H1 (cell line): ENCODE measurements at regions not wholly inside any gene's neighbourhood (a gene's known extent, or its start where the extent isn't known, plus 50 kb on each side); places are given as distances from the start of the nearest gene placed in this dataset.
A peak's percentile ranks its signal among the peaks of the same experiment; 100 is the strongest.

Experiments used
- BCL11A ChIP-seq, 2 experiments: IDR thresholded peaks; one replicate each; pipeline ENCODE4 v1.6.1; 2011; ENCODE audit warnings: low read depth in 2 of 2, low read length in 2 of 2, mild to moderate bottlenecking in 2 of 2
- GABPA ChIP-seq: IDR thresholded peaks from 2 replicates; pipeline ENCODE4 v1.6.1; 2011; ENCODE audit warnings: mild to moderate bottlenecking, low read length, moderate library complexity, borderline replicate concordance; ENCODE audit not compliant: insufficient read depth
- RAD21 ChIP-seq, 2 experiments: IDR thresholded peaks in 1 of 2; conservative IDR thresholded peaks in 1 of 2; 2 replicates each; pipeline ENCODE4 v1.6.1; 2011; ENCODE audit warnings: low read depth in 2 of 2, low read length in 2 of 2, improper control_type of control experiment in 1 of 2, inconsistent platforms in 1 of 2, mild to moderate bottlenecking in 1 of 2, moderate library complexity in 1 of 2

- TF ChIP-seq BCL11A (IDR thresholded peaks at IDR 0.05; ENCODE audit: low read depth in 2 of 2, low read length in 2 of 2) = peak in 1 of 2 experiments; percentile 52
- no peak for TF ChIP-seq GABPA
- peak; percentile 9 to 14; a peak in 1 of 4 replicates for TF ChIP-seq RAD21 (IDR thresholded peaks at IDR 0.05 in 1 of 2, conservative IDR thresholded peaks at IDR 0.05 in 1 of 2; ENCODE audit: low read depth in 2 of 2, low read length in 2 of 2)
- TF ChIP-seq, all 59 proteins: peak for 11
Observed at GRCh38 chr16:64615630-64616280, 506.1 kb downstream of the CDH11 start (continued).
